Esophagus squamous epithelium (tissue), 5 donors: ENCODE measurements at regions not wholly inside any gene's neighbourhood (a gene's known extent, or its start where the extent isn't known, plus 50 kb on each side); places are given as distances from the start of the nearest gene placed in this dataset.

Experiments used
- DNase-seq: peaks from one replicate; lab custom pipeline; 2025; lab: John Stamatoyannopoulos, UW
- H3K27ac ChIP-seq, 4 donors: fragments of 200-600 bp; sonication (generic); one replicate each; pipeline ENCODE4 v1.5.1; 2016 to 2019; ENCODE audit warnings: mild to moderate bottlenecking in 1 of 4
- H3K27me3 ChIP-seq, 4 donors: fragments of 200-600 bp; sonication (generic); 1 replicate in 3 of 4; 2 replicates in 1 of 4; pipeline versions ENCODE4 v1.5.1 to v1.6.0; 2017 to 2021; ENCODE audit warnings: antibody characterized with exemption in 1 of 4
- H3K36me3 ChIP-seq, 3 donors: fragments of 200-600 bp; sonication (generic); one replicate each; pipeline ENCODE4 v1.5.1; 2016 to 2019
- H3K4me1 ChIP-seq, 3 donors: fragments of 200-600 bp; sonication (generic); one replicate each; pipeline ENCODE4 v1.5.1; 2017 to 2019
- H3K4me3 ChIP-seq, 4 donors: fragments of 200-600 bp; sonication (generic); 1 replicate in 3 of 4; 2 replicates in 1 of 4; pipeline ENCODE4 v1.5.1; 2016 to 2019; ENCODE audit warnings: mild to moderate bottlenecking in 2 of 4, moderate library complexity in 1 of 4
- H3K9me3 ChIP-seq, 3 donors: fragments of 200-600 bp; sonication (generic); one replicate each; pipeline ENCODE4 v1.5.1; 2016 to 2019
- POLR2A ChIP-seq, 4 donors: fragments of 450-650 bp; IDR thresholded peaks; one replicate each; pipeline ENCODE4 v1.6.1; 2017; ENCODE audit warnings: antibody characterized with exemption in 4 of 4, mild to moderate bottlenecking in 4 of 4, moderate library complexity in 3 of 4
- WGBS, 2 donors: methylation state at CpG; one replicate each; pipeline ENCODE4 v1.1.5; 2018; 5-methylcytosine and 5-hydroxymethylcytosine counted together
- intact Hi-C: fragments of 100-400 bp; cut with DNase I; formaldehyde crosslinking; loops from one replicate; pipeline ENCODE4 v1.15.0; 2022
- TF ChIP-seq, protein P1 (sequence below), 6 experiments: fragments of 450-650 bp in 4 of 6; fragments of 200-600 bp in 2 of 6; sonication (generic) in 2 of 6; IDR thresholded peaks; one replicate each; pipeline ENCODE4 v1.5.1; 2016 to 2019; ENCODE audit warnings: antibody characterized with exemption in 6 of 6, mild to moderate bottlenecking in 4 of 6, moderate library complexity in 4 of 6
- donor health status: DM: yes; HTN: yes; CAD: no.

DNA sequence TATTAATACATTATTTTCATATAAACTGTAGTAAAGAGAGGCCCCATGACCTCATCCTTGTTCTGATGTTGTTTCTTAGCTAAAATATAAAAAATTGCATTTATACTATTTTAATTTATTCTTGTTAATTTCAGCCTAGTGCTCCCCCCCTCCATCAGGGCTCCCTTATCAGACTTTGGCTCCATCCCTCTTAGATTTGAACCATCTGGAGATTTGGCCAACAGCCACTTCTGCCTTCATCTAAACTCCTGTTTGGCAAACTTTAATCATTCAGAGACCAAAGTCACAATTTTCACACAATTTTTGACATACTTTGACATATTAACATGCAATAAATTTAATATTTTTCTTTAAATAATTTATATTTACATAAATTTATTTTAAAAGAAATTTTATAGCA, 569.3 kb downstream of the TDRD15 start:
- H3K27ac ChIP-seq, result no peak overlapping the region
- intact Hi-C loops, result no loop called here
- no peaks in the 10 kb centered on the region for H3K36me3 ChIP-seq
- TF ChIP-seq, protein P1, sequence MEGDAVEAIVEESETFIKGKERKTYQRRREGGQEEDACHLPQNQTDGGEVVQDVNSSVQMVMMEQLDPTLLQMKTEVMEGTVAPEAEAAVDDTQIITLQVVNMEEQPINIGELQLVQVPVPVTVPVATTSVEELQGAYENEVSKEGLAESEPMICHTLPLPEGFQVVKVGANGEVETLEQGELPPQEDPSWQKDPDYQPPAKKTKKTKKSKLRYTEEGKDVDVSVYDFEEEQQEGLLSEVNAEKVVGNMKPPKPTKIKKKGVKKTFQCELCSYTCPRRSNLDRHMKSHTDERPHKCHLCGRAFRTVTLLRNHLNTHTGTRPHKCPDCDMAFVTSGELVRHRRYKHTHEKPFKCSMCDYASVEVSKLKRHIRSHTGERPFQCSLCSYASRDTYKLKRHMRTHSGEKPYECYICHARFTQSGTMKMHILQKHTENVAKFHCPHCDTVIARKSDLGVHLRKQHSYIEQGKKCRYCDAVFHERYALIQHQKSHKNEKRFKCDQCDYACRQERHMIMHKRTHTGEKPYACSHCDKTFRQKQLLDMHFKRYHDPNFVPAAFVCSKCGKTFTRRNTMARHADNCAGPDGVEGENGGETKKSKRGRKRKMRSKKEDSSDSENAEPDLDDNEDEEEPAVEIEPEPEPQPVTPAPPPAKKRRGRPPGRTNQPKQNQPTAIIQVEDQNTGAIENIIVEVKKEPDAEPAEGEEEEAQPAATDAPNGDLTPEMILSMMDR (IDR thresholded peaks at IDR 0.05), result no peak
- TF ChIP-seq POLR2A (IDR thresholded peaks at IDR 0.05), result no peak
- no peaks in the 10 kb centered on the region for H3K4me1 ChIP-seq
- no peaks in the 10 kb centered on the region for H3K9me3 ChIP-seq
- no peaks in the 10 kb centered on the region for H3K27me3 ChIP-seq
- H3K4me3 ChIP-seq, result no peak overlapping the region
- DNase-seq, result no peak

DNA sequence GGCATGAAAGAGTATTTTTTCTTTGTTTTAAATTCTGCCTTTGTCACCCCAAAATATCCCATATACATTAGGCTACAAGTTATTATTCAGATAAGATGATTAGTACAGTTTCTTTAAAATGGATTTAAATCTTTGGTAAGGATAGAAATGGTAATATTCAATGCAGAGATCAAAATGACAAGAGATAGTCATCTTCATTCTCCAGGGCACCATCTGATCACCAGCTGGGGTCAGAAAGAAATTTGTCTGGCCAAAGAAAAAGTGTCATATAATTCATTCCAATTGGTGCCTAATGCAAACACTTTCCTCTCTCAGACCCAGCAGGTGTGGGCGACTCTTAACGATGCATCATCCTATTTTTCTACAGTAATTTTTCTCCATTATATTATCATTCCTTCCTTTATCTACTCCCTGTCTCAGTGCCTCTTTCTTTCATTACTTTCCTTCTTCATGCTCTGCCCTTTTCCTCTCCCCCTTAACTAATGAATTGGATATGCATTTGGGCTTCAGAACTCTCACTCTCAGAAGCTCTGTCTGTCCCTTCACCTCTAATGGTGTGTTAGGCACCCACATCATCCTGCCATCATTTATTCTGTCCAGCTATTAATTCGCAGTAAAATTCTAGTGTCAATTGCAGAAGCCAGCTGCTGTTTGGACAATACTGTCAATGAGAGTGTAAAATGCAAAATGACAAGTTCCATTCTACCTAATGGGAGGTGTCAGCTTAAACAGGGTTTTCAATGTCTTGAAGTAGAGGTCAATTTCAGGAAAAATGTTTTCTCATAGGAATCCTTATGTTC, 570.5 kb downstream of the TDRD15 start:
- Histone ChIP-seq H3K27ac (no peak overlapping the region), H3K27me3 (no peaks in the 10 kb centered on the region), H3K4me1 (no peaks in the 10 kb centered on the region), H3K36me3 (no peaks in the 10 kb centered on the region), H3K4me3 (no peak overlapping the region), H3K9me3 (no peaks in the 10 kb centered on the region)
- no peak for TF ChIP-seq POLR2A (IDR thresholded peaks at IDR 0.05)
- TF ChIP-seq, protein P1 (IDR thresholded peaks at IDR 0.05), result no peak
- WGBS, 2 donors, result 74 to 76% methylated on average over 3 of the region's 3 CpGs
- intact Hi-C loops, result no loop called here
- no peak for DNase-seq

DNA sequence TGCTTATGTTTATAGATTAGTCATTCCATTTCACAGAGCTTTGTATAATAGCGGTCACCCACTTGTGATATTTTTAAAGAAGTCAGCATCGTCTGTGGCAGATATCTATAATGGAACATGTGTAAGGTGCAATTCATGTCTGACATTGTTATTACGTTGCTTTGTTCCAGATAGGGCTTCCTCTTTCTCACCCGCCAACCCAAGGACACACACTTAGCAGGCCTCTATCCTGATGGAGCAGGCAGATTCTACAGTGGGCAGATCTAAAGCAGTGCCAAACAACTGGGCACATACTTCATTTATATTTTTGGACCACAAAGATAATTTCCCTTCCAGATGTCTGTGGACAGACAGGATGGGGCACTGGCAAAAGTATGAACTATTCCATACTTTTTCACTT, 573.1 kb downstream of the TDRD15 start:
- no peaks in the 10 kb centered on the region for H3K36me3 ChIP-seq
- 68 to 71% methylated on average over 4 of the region's 4 CpGs for WGBS, 2 donors
- H3K27me3 ChIP-seq, result no peaks in the 10 kb centered on the region
- intact Hi-C loops, result no loop called here
- H3K9me3 ChIP-seq, result no peaks in the 10 kb centered on the region
- no peak overlapping the region for H3K4me3 ChIP-seq
- H3K27ac ChIP-seq, result no peak overlapping the region
- DNase-seq, result no peak
- no peak for TF ChIP-seq POLR2A (IDR thresholded peaks at IDR 0.05)
- TF ChIP-seq, protein P1 (IDR thresholded peaks at IDR 0.05), result no peak
- no peaks in the 10 kb centered on the region for H3K4me1 ChIP-seq

DNA sequence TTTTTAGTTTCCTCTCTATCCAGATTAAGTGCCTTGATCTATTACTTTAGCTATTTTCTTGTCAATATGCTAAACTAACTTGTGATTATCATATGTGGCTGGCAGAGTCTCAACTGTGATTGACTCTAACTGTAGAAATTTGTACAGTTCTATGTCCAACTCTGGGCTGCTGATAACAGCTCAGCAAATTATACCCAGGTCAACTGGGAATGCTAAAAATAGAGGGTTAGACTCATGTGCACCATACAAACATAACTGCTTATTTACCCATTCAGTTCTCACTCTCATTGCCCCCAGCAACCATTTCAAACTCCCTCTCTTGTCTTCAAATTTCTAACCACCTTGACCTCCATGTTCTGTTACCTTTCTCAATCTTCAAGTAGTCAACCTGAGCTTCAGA, 576.9 kb downstream of the TDRD15 start:
- no peak overlapping the region for H3K27ac ChIP-seq

DNA sequence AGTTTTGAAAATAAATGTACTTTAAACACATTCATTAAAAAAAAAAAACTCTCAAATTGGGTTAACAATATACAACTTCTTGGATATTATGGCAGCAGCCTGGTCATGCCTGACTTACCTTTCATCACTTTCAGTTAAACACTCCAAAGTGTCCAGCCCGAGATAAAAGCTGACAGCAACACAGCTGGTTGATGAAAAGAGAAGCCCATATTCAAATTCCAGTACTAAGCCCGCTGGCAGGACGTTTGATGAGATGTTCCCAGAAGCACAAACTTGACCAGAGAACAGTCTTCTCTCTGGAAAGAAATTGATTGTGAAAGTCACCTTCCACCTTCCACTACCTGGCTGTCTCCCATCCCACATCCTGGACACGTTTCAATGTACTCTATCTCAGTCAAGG, 586.3 kb downstream of the TDRD15 start:
- Histone ChIP-seq H3K36me3 (no peaks in the 10 kb centered on the region), H3K27me3 (no peaks in the 10 kb centered on the region), H3K9me3 (no peaks in the 10 kb centered on the region), H3K4me1 (no peaks in the 10 kb centered on the region), H3K27ac (no peak overlapping the region), H3K4me3 (no peak overlapping the region)
- TF ChIP-seq, protein P1 (IDR thresholded peaks at IDR 0.05), result no peak
- no peak for TF ChIP-seq POLR2A (IDR thresholded peaks at IDR 0.05)
- DNase-seq, result no peak
- intact Hi-C loops, result no loop called here
- 47 to 51% methylated on average over 4 of the region's 4 CpGs for WGBS, 2 donors

More for the DNA sequence above, 576.9 kb downstream of the TDRD15 start:
- Histone ChIP-seq H3K36me3 (no peaks in the 10 kb centered on the region), H3K4me3 (no peak overlapping the region), H3K27me3 (no peaks in the 10 kb centered on the region), H3K9me3 (no peaks in the 10 kb centered on the region), H3K4me1 (no peaks in the 10 kb centered on the region)
- no peak for TF ChIP-seq POLR2A (IDR thresholded peaks at IDR 0.05)
- TF ChIP-seq, protein P1 (IDR thresholded peaks at IDR 0.05), result no peak
- intact Hi-C loops, result no loop called here
- DNase-seq, result no peak
